Smooth muscle cell (in vitro differentiated cells): ENCODE measurements at regions not wholly inside any gene's neighbourhood (a gene's known extent, or its start where the extent isn't known, plus 50 kb on each side); places are given as distances from the start of the nearest gene placed in this dataset.

ENCODE experiments used
- DNase-seq: peaks from one replicate; lab custom pipeline; 2025; ENCODE audit not compliant: unreplicated experiment; lab: John Stamatoyannopoulos, UW
- H2AFZ ChIP-seq: fragments of 200-600 bp; sonication (generic); 2 replicates; pipeline ENCODE4 v1.6.0; 2016; ENCODE audit warnings: antibody characterized with exemption, low read depth, mild to moderate bottlenecking
- H3F3A ChIP-seq: fragments of 200-600 bp; sonication (generic); 2 replicates; pipeline ENCODE4 v1.6.0; 2017; ENCODE audit warnings: antibody characterized with exemption, low read depth
- H3K27ac ChIP-seq: fragments of 200-600 bp; sonication (generic); 2 replicates; pipeline ENCODE4 v1.5.1; 2016; ENCODE audit warnings: low read depth, mild to moderate bottlenecking
- H3K27me3 ChIP-seq: fragments of 200-600 bp; sonication (generic); 2 replicates; pipeline ENCODE4 v1.6.1; 2016; ENCODE audit warnings: low read depth, mild to moderate bottlenecking
- H3K36me3 ChIP-seq: fragments of 200-600 bp; sonication (generic); 2 replicates; pipeline ENCODE4 v1.5.1; 2016; ENCODE audit warnings: low read depth
- H3K4me1 ChIP-seq: fragments of 200-600 bp; sonication (generic); 2 replicates; pipeline ENCODE4 v1.5.1; 2016; ENCODE audit warnings: low read depth
- H3K4me2 ChIP-seq: fragments of 200-600 bp; sonication (generic); 2 replicates; pipeline ENCODE4 v1.6.0; 2016; ENCODE audit warnings: mild to moderate bottlenecking
- H3K4me3 ChIP-seq: fragments of 200-600 bp; sonication (generic); 2 replicates; pipeline ENCODE4 v1.5.1; 2016; ENCODE audit warnings: mild to moderate bottlenecking
- H3K79me2 ChIP-seq: fragments of 200-600 bp; sonication (generic); 2 replicates; pipeline ENCODE4 v1.6.0; 2016; ENCODE audit warnings: low read depth, mild to moderate bottlenecking
- H3K9ac ChIP-seq: fragments of 200-600 bp; sonication (generic); 2 replicates; pipeline ENCODE4 v1.6.0; 2016; ENCODE audit warnings: low read depth
- H3K9me3 ChIP-seq: fragments of 200-600 bp; sonication (generic); replicated peaks from 2 replicates; pipeline ENCODE4 v1.5.1; 2016; ENCODE audit warnings: low read depth
- H4K20me1 ChIP-seq: fragments of 200-600 bp; sonication (generic); 2 replicates; pipeline ENCODE4 v1.6.0; 2016; ENCODE audit warnings: low read depth
- CTCF ChIP-seq: fragments of 200-600 bp; sonication (generic); IDR thresholded peaks from 2 replicates; pipeline ENCODE4 v1.5.1; 2017; ENCODE audit warnings: borderline replicate concordance, mild to moderate bottlenecking, antibody characterized with exemption; ENCODE audit not compliant: insufficient read depth, poor library complexity, severe bottlenecking
- WGBS: methylation state at CpG from one replicate; pipeline ENCODE4 v1.1.7; 2016; ENCODE audit warnings: low lambda C conversion rate; 5-methylcytosine and 5-hydroxymethylcytosine counted together

DNA sequence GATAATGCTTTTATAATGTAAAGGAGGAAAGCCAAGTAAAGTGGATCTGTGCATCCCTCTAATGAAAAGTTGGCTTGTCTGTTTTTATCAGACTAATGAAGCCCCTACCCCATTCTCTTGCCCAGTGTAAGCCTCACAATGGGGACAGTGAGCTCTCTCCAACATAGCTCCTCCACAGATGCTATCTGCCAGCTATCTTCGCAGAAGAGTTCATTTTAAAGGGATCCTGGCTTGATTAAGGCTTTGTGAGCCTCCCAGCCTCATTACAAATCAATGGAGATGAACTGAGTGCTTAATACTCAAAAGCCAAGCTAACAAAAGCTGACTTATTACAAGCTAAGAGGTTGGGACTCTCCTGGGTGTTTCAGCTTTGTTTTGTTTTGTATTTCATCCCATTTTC, 514.7 kb downstream of the NUF2 start:
- no peaks in the 10 kb centered on the region for H3K79me2 ChIP-seq
- H3K9me3 ChIP-seq = no peaks in the 10 kb centered on the region
- no peak overlapping the region for H3K4me2 ChIP-seq
- no peak overlapping the region for H3K4me3 ChIP-seq
- no peak overlapping the region for H3K27ac ChIP-seq
- WGBS = 50% methylated on average over 1 of the region's 1 CpG
- no peaks in the 10 kb centered on the region for H3F3A ChIP-seq
- TF ChIP-seq CTCF = no peak
- peaks cover 5% of the 10 kb centered on the region for H3K4me1 ChIP-seq
- H2AFZ ChIP-seq = no peak overlapping the region
- no peaks in the 10 kb centered on the region for H3K36me3 ChIP-seq
- H3K9ac ChIP-seq = no peak overlapping the region
- DNase-seq = no peak
- no peaks in the 10 kb centered on the region for H4K20me1 ChIP-seq
- H3K27me3 ChIP-seq = no peaks in the 10 kb centered on the region

DNA sequence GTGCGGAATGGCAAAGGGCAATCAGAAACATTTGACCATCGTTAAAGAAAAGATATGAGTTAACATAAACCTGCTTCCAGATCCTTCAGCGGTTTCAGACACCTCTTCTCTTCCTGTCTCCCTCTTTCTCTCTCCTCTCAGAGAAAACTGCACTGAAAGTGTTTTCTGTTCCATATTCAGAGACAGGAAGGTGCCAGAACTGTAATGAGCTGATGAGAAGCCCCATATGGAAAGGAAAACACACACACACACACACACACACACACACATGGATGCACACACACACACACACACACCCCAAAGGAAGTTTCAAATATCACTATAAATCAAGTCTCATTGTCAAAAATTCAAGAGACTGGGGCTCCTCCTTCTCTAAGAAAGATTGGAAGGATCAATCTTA, 515.5 kb downstream of the NUF2 start:
- H3K27me3 ChIP-seq = no peaks in the 10 kb centered on the region
- H3K36me3 ChIP-seq = no peaks in the 10 kb centered on the region
- no peaks in the 10 kb centered on the region for H3K79me2 ChIP-seq
- H3K4me2 ChIP-seq = no peak overlapping the region
- H3K9me3 ChIP-seq = no peaks in the 10 kb centered on the region
- H3F3A ChIP-seq = no peaks in the 10 kb centered on the region
- H3K4me1 ChIP-seq = peaks cover 5% of the 10 kb centered on the region
- DNase-seq = no peak
- 29% methylated on average over 3 of the region's 3 CpGs for WGBS
- no peak overlapping the region for H3K9ac ChIP-seq
- no peak for TF ChIP-seq CTCF
- H3K4me3 ChIP-seq = no peak overlapping the region
- no peaks in the 10 kb centered on the region for H4K20me1 ChIP-seq
- H3K27ac ChIP-seq = no peak overlapping the region
- no peak overlapping the region for H2AFZ ChIP-seq

DNA sequence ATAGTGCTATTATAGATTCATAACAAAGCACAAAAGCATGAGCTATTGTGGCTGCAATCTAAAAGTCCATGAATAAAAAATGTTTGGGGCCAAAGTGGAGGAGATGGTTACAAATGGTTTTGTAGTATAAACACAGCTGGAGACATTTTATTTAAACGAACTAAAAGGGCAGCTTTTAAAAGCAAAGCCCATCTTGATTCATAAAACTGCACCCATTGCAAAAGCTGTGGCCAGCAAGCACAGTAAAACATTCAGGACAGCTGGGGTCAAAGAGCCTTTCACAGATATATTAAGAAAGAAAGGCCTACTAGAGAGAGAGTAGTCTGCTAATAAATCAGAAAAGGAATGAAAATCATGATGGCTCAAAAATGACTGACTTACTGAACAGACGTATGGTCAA, 520.8 kb downstream of the NUF2 start:
- no peaks in the 10 kb centered on the region for H3K9me3 ChIP-seq
- no peaks in the 10 kb centered on the region for H3F3A ChIP-seq
- H4K20me1 ChIP-seq = no peaks in the 10 kb centered on the region
- no peak for TF ChIP-seq CTCF
- no peaks in the 10 kb centered on the region for H3K36me3 ChIP-seq
- H3K4me3 ChIP-seq = no peak overlapping the region
- H3K4me2 ChIP-seq = no peak overlapping the region
- H3K9ac ChIP-seq = no peak overlapping the region
- H2AFZ ChIP-seq = peak overlapping the region; percentile 41
- WGBS = 55% methylated on average over 2 of the region's 2 CpGs
- no peak overlapping the region for H3K27ac ChIP-seq
- no peaks in the 10 kb centered on the region for H3K79me2 ChIP-seq
- H3K4me1 ChIP-seq = no peaks in the 10 kb centered on the region
- no peak for DNase-seq
- no peaks in the 10 kb centered on the region for H3K27me3 ChIP-seq

- no peak for DNase-seq
- Histone ChIP-seq H3K4me2 (peak overlapping the region; percentile 36), H3K9me3 (no peaks in the 10 kb centered on the region)
Measured at GRCh38 chr1:163844459-163844858, 522.7 kb downstream of the NUF2 start.

More at GRCh38 chr1:163844459-163844858, 522.7 kb downstream of the NUF2 start:
- H3F3A ChIP-seq = no peaks in the 10 kb centered on the region
- H3K27ac ChIP-seq = no peak overlapping the region
- no peaks in the 10 kb centered on the region for H3K36me3 ChIP-seq
- no peaks in the 10 kb centered on the region for H4K20me1 ChIP-seq
- H3K79me2 ChIP-seq = no peaks in the 10 kb centered on the region
- no peak overlapping the region for H3K4me3 ChIP-seq
- WGBS = 20% methylated on average over 1 of the region's 1 CpG
- H3K27me3 ChIP-seq = no peaks in the 10 kb centered on the region
- no peak for TF ChIP-seq CTCF
- H3K4me1 ChIP-seq = no peaks in the 10 kb centered on the region
- peak overlapping the region; percentile 48 for H2AFZ ChIP-seq
- H3K9ac ChIP-seq = no peak overlapping the region
